GM23248 (cell line): ENCODE measurements at regions not wholly inside any gene's neighbourhood (a gene's known extent, or its start where the extent isn't known, plus 50 kb on each side); places are given as distances from the start of the nearest gene placed in this dataset.

Experiments
- EZH2 ChIP-seq: fragments of 200-600 bp; sonication (generic); IDR thresholded peaks from 2 replicates; pipeline ENCODE4 v1.6.1; 2018; ENCODE audit warnings: antibody characterized with exemption, mild to moderate bottlenecking; ENCODE audit not compliant: insufficient read depth, poor library complexity, severe bottlenecking
- EZH2phosphoT487 ChIP-seq: fragments of 200-600 bp; sonication (generic); IDR thresholded peaks from 2 replicates; pipeline ENCODE4 v1.6.1; 2018; ENCODE audit warnings: antibody characterized with exemption, moderate library complexity, mild to moderate bottlenecking, low read depth; ENCODE audit not compliant: insufficient read depth

DNA sequence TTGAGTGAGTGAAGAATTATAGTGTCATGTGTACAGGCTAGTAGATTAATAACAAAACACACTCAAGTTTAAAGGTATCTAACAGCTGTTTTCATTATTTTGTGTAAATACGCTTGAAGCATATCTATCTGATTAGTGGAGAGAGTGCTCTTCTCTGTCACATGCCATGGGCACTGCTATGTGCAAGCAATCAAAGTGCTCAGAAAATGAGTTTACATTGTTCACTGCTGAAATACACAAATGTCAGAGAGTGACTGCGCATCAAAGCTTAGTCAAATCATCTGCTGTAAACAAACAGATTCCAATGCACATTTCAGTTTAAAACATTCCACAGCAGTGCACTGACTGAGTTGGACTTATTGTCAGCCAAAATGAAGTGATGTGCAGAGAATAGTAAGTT, 423.4 kb downstream of the ZEB2 start:
- no peak for TF ChIP-seq EZH2
- TF ChIP-seq EZH2phosphoT487: no peak
